Vagina (tissue), 2 donors: ENCODE measurements at regions not wholly inside any gene's neighbourhood (a gene's known extent, or its start where the extent isn't known, plus 50 kb on each side); places are given as distances from the start of the nearest gene placed in this dataset.

Source experiments
- DNase-seq, 2 donors: peaks; one replicate each; pipeline ENCODE4 v3.0.0-alpha.2; 2017; ENCODE audit errors: extremely low spot score in 2 of 2
- H3K27ac ChIP-seq: fragments of 200-600 bp; sonication (generic); one replicate; pipeline ENCODE4 v1.5.1; 2019
- H3K27me3 ChIP-seq: fragments of 200-600 bp; sonication (generic); one replicate; pipeline ENCODE4 v1.5.1; 2019
- H3K36me3 ChIP-seq, 2 donors: fragments of 200-600 bp; sonication (generic); one replicate each; pipeline ENCODE4 v1.5.1; 2017 to 2019
- H3K4me1 ChIP-seq: fragments of 200-600 bp; sonication (generic); one replicate; pipeline ENCODE4 v1.5.1; 2019
- H3K4me3 ChIP-seq, 2 donors: fragments of 200-600 bp; sonication (generic); 1 replicate in 1 of 2; 2 replicates in 1 of 2; pipeline ENCODE4 v1.5.1; 2016 to 2019
- H3K9me3 ChIP-seq: fragments of 200-600 bp; sonication (generic); one replicate; pipeline ENCODE4 v1.5.1; 2019
- CTCF ChIP-seq, 3 experiments: fragments of 450-650 bp in 2 of 3; fragments of 200-600 bp in 1 of 3; sonication (generic) in 1 of 3; IDR thresholded peaks; one replicate each; pipeline ENCODE4 v1.5.1; 2017 to 2019; ENCODE audit warnings: antibody characterized with exemption in 3 of 3, mild to moderate bottlenecking in 2 of 3, moderate library complexity in 2 of 3
- POLR2A ChIP-seq, 2 donors: fragments of 450-650 bp; IDR thresholded peaks; one replicate each; pipeline ENCODE4 v1.6.1; 2017; ENCODE audit warnings: antibody characterized with exemption in 2 of 2, mild to moderate bottlenecking in 2 of 2, moderate library complexity in 2 of 2
- POLR2AphosphoS5 ChIP-seq, 2 donors: sonication (generic); formaldehyde crosslinking; IDR thresholded peaks; one replicate each; pipeline ENCODE4 v1.9.0; 2017; ENCODE audit warnings: antibody characterized with exemption in 2 of 2, mild to moderate bottlenecking in 2 of 2, low read depth in 1 of 2; ENCODE audit not compliant: insufficient read depth in 1 of 2
- intact Hi-C: fragments of 100-400 bp; cut with DNase I; formaldehyde crosslinking; loops from one replicate; pipeline ENCODE4 v1.15.1; 2023

- peaks cover 0 to 24% of the 10 kb centered on the region in 2 donors for H3K36me3 ChIP-seq
- TF ChIP-seq POLR2A (IDR thresholded peaks at IDR 0.05): no peak
- TF ChIP-seq CTCF (IDR thresholded peaks at IDR 0.05): no peak
- no peak for TF ChIP-seq POLR2AphosphoS5 (IDR thresholded peaks at IDR 0.05; ENCODE audit: insufficient read depth in 1 of 2, low read depth in 1 of 2)
- H3K27me3 ChIP-seq: no peaks in the 10 kb centered on the region
These were observed 49.9 kb downstream of the SYNE3 start for GRCh38 chr14:95466506-95466905.

GRCh38 chr14:95465936-95466335, 50.5 kb downstream of the SYNE3 start:
- DNase-seq: no peak
- Histone ChIP-seq H3K27me3 (no peaks in the 10 kb centered on the region), H3K4me3 (no peak overlapping the region), H3K27ac (no peak overlapping the region), H3K9me3 (no peaks in the 10 kb centered on the region), H3K4me1 (peaks cover 20% of the 10 kb centered on the region), H3K36me3 (peaks cover 0 to 24% of the 10 kb centered on the region in 2 donors)
- TF ChIP-seq POLR2A (IDR thresholded peaks at IDR 0.05) (no peak), CTCF (IDR thresholded peaks at IDR 0.05) (no peak), POLR2AphosphoS5 (IDR thresholded peaks at IDR 0.05; ENCODE audit: insufficient read depth in 1 of 2, low read depth in 1 of 2) (no peak)
- intact Hi-C loops: no loop called here

More at GRCh38 chr14:95466506-95466905, 49.9 kb downstream of the SYNE3 start:
- no peak overlapping the region for H3K27ac ChIP-seq
- intact Hi-C loops: no loop called here
- H3K9me3 ChIP-seq: no peaks in the 10 kb centered on the region
- H3K4me1 ChIP-seq: peaks cover 20% of the 10 kb centered on the region
- H3K4me3 ChIP-seq: no peak overlapping the region
- DNase-seq: no peak

- Histone ChIP-seq H3K27ac (no peak overlapping the region), H3K4me1 (peaks cover 20% of the 10 kb centered on the region), H3K36me3 (peaks cover 0 to 24% of the 10 kb centered on the region in 2 donors), H3K27me3 (no peaks in the 10 kb centered on the region), H3K9me3 (no peaks in the 10 kb centered on the region), H3K4me3 (no peak overlapping the region)
- TF ChIP-seq CTCF (IDR thresholded peaks at IDR 0.05): no peak
- intact Hi-C loops: no loop called here
- no peak for DNase-seq
These were observed 51.1 kb downstream of the SYNE3 start for GRCh38 chr14:95465358-95465757.

- no peaks in the 10 kb centered on the region for H3K9me3 ChIP-seq
- H3K36me3 ChIP-seq: peaks cover 0 to 24% of the 10 kb centered on the region in 2 donors
- peaks cover 20% of the 10 kb centered on the region for H3K4me1 ChIP-seq
- H3K27me3 ChIP-seq: no peaks in the 10 kb centered on the region
- no peak for DNase-seq
- no peak overlapping the region for H3K27ac ChIP-seq
- intact Hi-C loops: no loop called here
- TF ChIP-seq POLR2AphosphoS5 (IDR thresholded peaks at IDR 0.05; ENCODE audit: insufficient read depth in 1 of 2, low read depth in 1 of 2): no peak
- no peak for TF ChIP-seq POLR2A (IDR thresholded peaks at IDR 0.05)
- no peak for TF ChIP-seq CTCF (IDR thresholded peaks at IDR 0.05)
- no peak overlapping the region for H3K4me3 ChIP-seq
These were observed 51.9 kb downstream of the SYNE3 start for GRCh38 chr14:95464514-95464913.

- Histone ChIP-seq H3K27ac (no peak overlapping the region), H3K27me3 (no peaks in the 10 kb centered on the region), H3K4me3 (no peak overlapping the region), H3K9me3 (no peaks in the 10 kb centered on the region), H3K4me1 (peaks cover 20% of the 10 kb centered on the region), H3K36me3 (peaks cover 0 to 24% of the 10 kb centered on the region in 2 donors)
- TF ChIP-seq CTCF (IDR thresholded peaks at IDR 0.05) (no peak), POLR2A (IDR thresholded peaks at IDR 0.05) (no peak), POLR2AphosphoS5 (IDR thresholded peaks at IDR 0.05; ENCODE audit: insufficient read depth in 1 of 2, low read depth in 1 of 2) (no peak)
- DNase-seq: no peak
- intact Hi-C loops: no loop called here
These were observed 52.3 kb downstream of the SYNE3 start for GRCh38 chr14:95464103-95464502.
